ENCODE measurements at regions not wholly inside any gene's neighbourhood (a gene's known extent, or its start where the extent isn't known, plus 50 kb on each side); places are given as distances from the start of the nearest gene placed in this dataset.

GRCh38 chr6:4351520-4352321, 216.3 kb upstream of the ECI2 start:
- no peak overlapping the region for H2AFZ ChIP-seq (ENCODE audit: low read depth)
- H4K20me1 ChIP-seq (ENCODE audit: insufficient read depth): no peaks in the 10 kb centered on the region
- TF ChIP-seq, protein P1, sequence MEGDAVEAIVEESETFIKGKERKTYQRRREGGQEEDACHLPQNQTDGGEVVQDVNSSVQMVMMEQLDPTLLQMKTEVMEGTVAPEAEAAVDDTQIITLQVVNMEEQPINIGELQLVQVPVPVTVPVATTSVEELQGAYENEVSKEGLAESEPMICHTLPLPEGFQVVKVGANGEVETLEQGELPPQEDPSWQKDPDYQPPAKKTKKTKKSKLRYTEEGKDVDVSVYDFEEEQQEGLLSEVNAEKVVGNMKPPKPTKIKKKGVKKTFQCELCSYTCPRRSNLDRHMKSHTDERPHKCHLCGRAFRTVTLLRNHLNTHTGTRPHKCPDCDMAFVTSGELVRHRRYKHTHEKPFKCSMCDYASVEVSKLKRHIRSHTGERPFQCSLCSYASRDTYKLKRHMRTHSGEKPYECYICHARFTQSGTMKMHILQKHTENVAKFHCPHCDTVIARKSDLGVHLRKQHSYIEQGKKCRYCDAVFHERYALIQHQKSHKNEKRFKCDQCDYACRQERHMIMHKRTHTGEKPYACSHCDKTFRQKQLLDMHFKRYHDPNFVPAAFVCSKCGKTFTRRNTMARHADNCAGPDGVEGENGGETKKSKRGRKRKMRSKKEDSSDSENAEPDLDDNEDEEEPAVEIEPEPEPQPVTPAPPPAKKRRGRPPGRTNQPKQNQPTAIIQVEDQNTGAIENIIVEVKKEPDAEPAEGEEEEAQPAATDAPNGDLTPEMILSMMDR (conservative IDR thresholded peaks at IDR 0.05; ENCODE audit: low read depth, low read length): no peak
- H3K4me3 ChIP-seq (IDR thresholded peaks at IDR 0.05; ENCODE audit: insufficient read depth, low read depth, low read length): no peak overlapping the region
- no peak overlapping the region for H3K9ac ChIP-seq
- no peaks in the 10 kb centered on the region for H3K4me1 ChIP-seq (ENCODE audit: low read depth, poor library complexity, severe bottlenecking)
- no peak overlapping the region for H3K4me2 ChIP-seq
- no peaks in the 10 kb centered on the region for H3K27me3 ChIP-seq (ENCODE audit: insufficient read depth, low read depth)
- no peak overlapping the region for H3K27ac ChIP-seq
- no peaks in the 10 kb centered on the region for H3K79me2 ChIP-seq (ENCODE audit: insufficient read depth, low read depth)
- H3K36me3 ChIP-seq (ENCODE audit: insufficient read depth): no peaks in the 10 kb centered on the region

DNA sequence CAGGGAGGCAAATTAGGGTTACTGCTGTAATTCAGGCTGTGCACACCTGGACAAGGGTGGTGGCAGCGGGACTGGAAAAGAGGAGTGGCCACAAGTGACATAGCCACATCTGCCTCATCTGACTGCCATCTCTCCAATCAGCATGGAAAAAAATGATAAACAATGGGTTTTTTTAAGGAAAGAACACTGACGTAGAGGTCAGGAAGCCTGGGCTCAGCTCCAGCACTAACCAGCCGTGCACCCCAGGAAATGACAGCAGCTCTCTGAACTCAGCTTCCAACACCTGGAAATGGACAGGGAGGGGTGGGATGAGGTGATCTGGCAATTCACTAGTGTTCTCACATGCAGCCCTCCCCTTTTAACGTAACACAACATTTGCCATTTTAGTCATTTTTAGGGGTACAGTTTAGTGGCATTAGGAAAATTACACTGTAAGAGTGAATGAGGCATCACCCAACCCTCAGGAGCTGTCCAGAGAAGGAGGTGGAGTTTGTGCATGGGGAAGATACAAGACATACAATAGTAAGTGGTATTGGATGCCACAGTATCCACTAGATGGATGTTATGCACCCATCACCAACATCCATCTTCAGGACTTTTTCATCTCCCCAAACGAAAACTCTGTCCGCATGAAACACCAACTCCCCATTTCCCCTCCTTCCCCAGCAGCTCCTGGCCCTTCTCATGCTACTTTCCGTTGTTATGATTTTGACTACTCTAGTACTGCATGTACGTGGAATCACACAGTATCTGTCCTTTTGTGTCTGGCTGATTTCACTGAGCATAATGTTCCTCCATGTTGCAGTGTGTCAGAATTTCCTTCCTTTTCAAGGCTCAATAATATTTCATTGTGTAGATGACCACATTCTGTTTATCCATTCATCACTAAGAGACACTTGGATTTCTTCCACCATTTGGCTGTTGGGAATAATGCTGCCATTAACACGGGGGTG, 215.5 kb upstream of the ECI2 start:
- Histone ChIP-seq H2AFZ (ENCODE audit: low read depth) (no peak overlapping the region), H3K36me3 (ENCODE audit: insufficient read depth) (no peaks in the 10 kb centered on the region), H3K4me2 (no peak overlapping the region), H3K27me3 (ENCODE audit: insufficient read depth, low read depth) (no peaks in the 10 kb centered on the region), H3K27ac (no peak overlapping the region), H4K20me1 (ENCODE audit: insufficient read depth) (no peaks in the 10 kb centered on the region), H3K4me3 (IDR thresholded peaks at IDR 0.05; ENCODE audit: insufficient read depth, low read depth, low read length) (no peak overlapping the region), H3K4me1 (ENCODE audit: low read depth, poor library complexity, severe bottlenecking) (no peaks in the 10 kb centered on the region), H3K79me2 (ENCODE audit: insufficient read depth, low read depth) (no peaks in the 10 kb centered on the region), H3K9ac (no peak overlapping the region)
- TF ChIP-seq, protein P1 (conservative IDR thresholded peaks at IDR 0.05; ENCODE audit: low read depth, low read length): no peak

DNA sequence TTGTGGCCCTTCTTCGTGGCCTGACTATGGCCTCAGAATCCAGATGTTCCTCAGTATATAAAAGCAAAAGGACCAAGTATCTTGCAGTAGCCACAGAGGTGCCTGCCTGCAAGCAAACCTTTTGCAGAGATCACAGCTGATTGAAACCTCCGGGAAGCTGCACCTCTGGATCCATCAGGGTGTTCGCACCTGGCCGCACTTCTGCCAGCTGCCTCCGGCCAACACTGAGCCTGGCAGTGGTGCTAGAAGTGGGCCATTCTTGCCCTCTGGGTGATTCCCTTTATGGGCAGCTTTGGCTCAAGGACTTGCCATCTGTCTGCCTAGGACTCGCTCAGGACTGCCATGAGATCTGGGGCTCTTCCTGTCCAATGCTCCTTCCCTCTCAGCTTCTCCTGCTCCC, 214.6 kb upstream of the ECI2 start:
- H3K79me2 ChIP-seq (ENCODE audit: insufficient read depth, low read depth): no peaks in the 10 kb centered on the region
- TF ChIP-seq, protein P1 (conservative IDR thresholded peaks at IDR 0.05; ENCODE audit: low read depth, low read length): no peak
- no peak overlapping the region for H3K4me2 ChIP-seq
- no peak overlapping the region for H3K27ac ChIP-seq
- H3K4me1 ChIP-seq (ENCODE audit: low read depth, poor library complexity, severe bottlenecking): no peaks in the 10 kb centered on the region
- no peaks in the 10 kb centered on the region for H3K36me3 ChIP-seq (ENCODE audit: insufficient read depth)
- no peak overlapping the region for H2AFZ ChIP-seq (ENCODE audit: low read depth)
- no peaks in the 10 kb centered on the region for H3K27me3 ChIP-seq (ENCODE audit: insufficient read depth, low read depth)
- H3K9ac ChIP-seq: no peak overlapping the region
- no peak overlapping the region for H3K4me3 ChIP-seq (IDR thresholded peaks at IDR 0.05; ENCODE audit: insufficient read depth, low read depth, low read length)
- H4K20me1 ChIP-seq (ENCODE audit: insufficient read depth): no peaks in the 10 kb centered on the region

GRCh38 chr6:4349323-4349722, 213.9 kb upstream of the ECI2 start:
- H4K20me1 ChIP-seq (ENCODE audit: insufficient read depth): no peaks in the 10 kb centered on the region
- no peaks in the 10 kb centered on the region for H3K27me3 ChIP-seq (ENCODE audit: insufficient read depth, low read depth)
- no peak overlapping the region for H3K4me2 ChIP-seq
- H2AFZ ChIP-seq (ENCODE audit: low read depth): no peak overlapping the region
- TF ChIP-seq, protein P1 (conservative IDR thresholded peaks at IDR 0.05; ENCODE audit: low read depth, low read length): no peak
- H3K27ac ChIP-seq: no peak overlapping the region
- no peaks in the 10 kb centered on the region for H3K4me1 ChIP-seq (ENCODE audit: low read depth, poor library complexity, severe bottlenecking)
- no peak overlapping the region for H3K4me3 ChIP-seq (IDR thresholded peaks at IDR 0.05; ENCODE audit: insufficient read depth, low read depth, low read length)
- H3K79me2 ChIP-seq (ENCODE audit: insufficient read depth, low read depth): no peaks in the 10 kb centered on the region
- no peak overlapping the region for H3K9ac ChIP-seq
- H3K36me3 ChIP-seq (ENCODE audit: insufficient read depth): no peaks in the 10 kb centered on the region

Measured in KMS-11 (cell line).